Gastroesophageal sphincter (tissue), 3 donors: ENCODE measurements at regions not wholly inside any gene's neighbourhood (a gene's known extent, or its start where the extent isn't known, plus 50 kb on each side); places are given as distances from the start of the nearest gene placed in this dataset.

ENCODE experiments used
- CTCF ChIP-seq, 4 experiments: fragments of 200-600 bp in 2 of 4; fragments of 450-650 bp in 2 of 4; sonication (generic) in 1 of 4; IDR thresholded peaks; one replicate each; pipeline ENCODE4 v1.5.1; 2017 to 2019; ENCODE audit warnings: antibody characterized with exemption in 4 of 4, mild to moderate bottlenecking in 2 of 4, moderate library complexity in 2 of 4
- EP300 ChIP-seq: sonication (generic); formaldehyde crosslinking; IDR thresholded peaks from one replicate; pipeline ENCODE4 v1.6.1; 2017; ENCODE audit warnings: antibody characterized with exemption, mild to moderate bottlenecking
- POLR2A ChIP-seq, 2 donors: fragments of 450-650 bp; IDR thresholded peaks; one replicate each; pipeline ENCODE4 v1.6.1; 2017; ENCODE audit warnings: antibody characterized with exemption in 2 of 2, mild to moderate bottlenecking in 2 of 2, moderate library complexity in 1 of 2
- POLR2AphosphoS5 ChIP-seq: sonication (generic); formaldehyde crosslinking; IDR thresholded peaks from one replicate; pipeline ENCODE4 v1.6.1; 2017; ENCODE audit warnings: antibody characterized with exemption

- TF ChIP-seq POLR2AphosphoS5 (no peak), CTCF (IDR thresholded peaks at IDR 0.05) (no peak), EP300 (no peak), POLR2A (IDR thresholded peaks at IDR 0.05) (no peak)
These were observed 511.7 kb downstream of the EPHA4 start for GRCh38 chr2:221060376-221060775.
